HFFc6 (cell line): ENCODE measurements at regions not wholly inside any gene's neighbourhood (a gene's known extent, or its start where the extent isn't known, plus 50 kb on each side); places are given as distances from the start of the nearest gene placed in this dataset.

Experiments used
- DNase-seq: peaks from one replicate; pipeline ENCODE4 v3.0.0-alpha.2; 2018
- H3K27ac Mint-ChIP-seq: 2 replicates; pipeline ENCODE4 v1.8.0; 2020; ENCODE audit warnings: mild to moderate bottlenecking, mixed read lengths
- H3K27me3 Mint-ChIP-seq: 2 replicates; pipeline ENCODE4 v1.8.0; 2021; ENCODE audit warnings: mild to moderate bottlenecking, moderate library complexity, mixed read lengths; ENCODE audit not compliant: insufficient read depth
- H3K36me3 Mint-ChIP-seq: 2 replicates; pipeline ENCODE4 v1.8.0; 2021; ENCODE audit warnings: low read depth, mixed read lengths
- H3K4me1 Mint-ChIP-seq: 2 replicates; pipeline ENCODE4 v1.8.0; 2020; ENCODE audit warnings: low read depth, mixed read lengths
- H3K4me3 Mint-ChIP-seq: 2 replicates; pipeline ENCODE4 v1.8.0; 2020; ENCODE audit warnings: mild to moderate bottlenecking, moderate library complexity, mixed read lengths
- H3K9me3 Mint-ChIP-seq: 2 replicates; pipeline ENCODE4 v1.8.0; 2020; ENCODE audit warnings: mild to moderate bottlenecking, mixed read lengths
- TF ChIP-seq, protein P1 (sequence below): fragments of 200-600 bp; sonication (generic); IDR thresholded peaks from 2 replicates; pipeline ENCODE4 v1.5.0; 2021; ENCODE audit warnings: antibody characterized with exemption, mild to moderate bottlenecking

DNA sequence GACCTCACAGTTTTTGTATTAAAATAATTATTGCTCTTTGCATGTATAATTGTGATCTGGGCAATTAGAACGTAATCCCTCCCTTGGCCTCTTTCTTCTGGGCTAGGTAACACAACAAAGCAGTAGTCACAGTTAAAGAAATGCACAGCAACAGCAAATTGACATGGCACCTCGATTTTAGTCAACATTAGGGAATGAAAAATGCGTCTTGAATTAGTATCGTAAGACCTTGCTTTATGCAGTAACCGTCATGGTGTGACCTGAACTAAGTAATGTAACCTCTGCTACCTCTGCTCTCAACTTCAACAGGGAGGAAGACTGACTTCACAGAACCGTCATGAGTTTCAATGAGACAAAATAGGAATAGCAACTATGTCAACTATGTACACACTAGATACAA is 265.4 kb upstream of the MAF start:
- TF ChIP-seq, protein P1, sequence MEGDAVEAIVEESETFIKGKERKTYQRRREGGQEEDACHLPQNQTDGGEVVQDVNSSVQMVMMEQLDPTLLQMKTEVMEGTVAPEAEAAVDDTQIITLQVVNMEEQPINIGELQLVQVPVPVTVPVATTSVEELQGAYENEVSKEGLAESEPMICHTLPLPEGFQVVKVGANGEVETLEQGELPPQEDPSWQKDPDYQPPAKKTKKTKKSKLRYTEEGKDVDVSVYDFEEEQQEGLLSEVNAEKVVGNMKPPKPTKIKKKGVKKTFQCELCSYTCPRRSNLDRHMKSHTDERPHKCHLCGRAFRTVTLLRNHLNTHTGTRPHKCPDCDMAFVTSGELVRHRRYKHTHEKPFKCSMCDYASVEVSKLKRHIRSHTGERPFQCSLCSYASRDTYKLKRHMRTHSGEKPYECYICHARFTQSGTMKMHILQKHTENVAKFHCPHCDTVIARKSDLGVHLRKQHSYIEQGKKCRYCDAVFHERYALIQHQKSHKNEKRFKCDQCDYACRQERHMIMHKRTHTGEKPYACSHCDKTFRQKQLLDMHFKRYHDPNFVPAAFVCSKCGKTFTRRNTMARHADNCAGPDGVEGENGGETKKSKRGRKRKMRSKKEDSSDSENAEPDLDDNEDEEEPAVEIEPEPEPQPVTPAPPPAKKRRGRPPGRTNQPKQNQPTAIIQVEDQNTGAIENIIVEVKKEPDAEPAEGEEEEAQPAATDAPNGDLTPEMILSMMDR, result no peak
- DNase-seq, result no peak
- Mint-ChIP-seq H3K36me3 (peaks cover 5% of the 10 kb centered on the region; the same call in 1 of the 2 replicates), H3K4me1 (no peaks in the 10 kb centered on the region), H3K27me3 (no peaks in the 10 kb centered on the region), H3K4me3 (no peak overlapping the region), H3K9me3 (peaks cover 30% of the 10 kb centered on the region), H3K27ac (no peak overlapping the region)

DNA sequence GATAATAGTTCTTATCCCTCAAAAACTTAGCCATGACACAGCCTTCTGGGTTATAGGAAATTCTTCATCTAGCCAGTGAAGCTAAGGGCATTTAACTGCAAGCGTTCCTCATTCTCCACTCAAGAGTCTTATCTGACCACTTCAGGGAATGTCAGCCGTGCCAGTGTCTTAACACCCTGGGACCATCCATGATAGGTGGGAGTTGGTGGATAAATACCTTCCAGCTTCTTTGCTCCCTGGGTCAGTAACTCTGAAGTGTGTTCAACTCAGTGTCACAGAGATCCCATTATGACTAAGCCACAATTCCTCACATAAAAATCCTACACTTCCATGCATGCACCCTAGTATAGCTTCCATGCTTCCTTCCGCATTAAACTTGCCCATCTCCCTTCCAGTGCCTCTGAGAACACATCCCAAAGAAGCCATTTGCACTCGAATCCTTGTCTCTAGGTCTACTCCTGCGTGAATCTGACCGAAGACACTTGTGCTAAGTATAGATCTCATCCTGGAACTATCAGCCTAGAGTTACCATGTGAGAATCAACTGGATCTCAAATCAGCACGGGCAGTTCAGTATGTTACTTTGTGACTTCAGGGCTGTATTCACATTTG is 264.3 kb upstream of the MAF start:
- no peak for DNase-seq
- Mint-ChIP-seq H3K36me3 (no peaks in the 10 kb centered on the region), H3K4me1 (no peaks in the 10 kb centered on the region), H3K4me3 (no peak overlapping the region), H3K27me3 (no peaks in the 10 kb centered on the region), H3K27ac (no peak overlapping the region), H3K9me3 (peaks cover 23% of the 10 kb centered on the region)
- TF ChIP-seq, protein P1, result no peak

DNA sequence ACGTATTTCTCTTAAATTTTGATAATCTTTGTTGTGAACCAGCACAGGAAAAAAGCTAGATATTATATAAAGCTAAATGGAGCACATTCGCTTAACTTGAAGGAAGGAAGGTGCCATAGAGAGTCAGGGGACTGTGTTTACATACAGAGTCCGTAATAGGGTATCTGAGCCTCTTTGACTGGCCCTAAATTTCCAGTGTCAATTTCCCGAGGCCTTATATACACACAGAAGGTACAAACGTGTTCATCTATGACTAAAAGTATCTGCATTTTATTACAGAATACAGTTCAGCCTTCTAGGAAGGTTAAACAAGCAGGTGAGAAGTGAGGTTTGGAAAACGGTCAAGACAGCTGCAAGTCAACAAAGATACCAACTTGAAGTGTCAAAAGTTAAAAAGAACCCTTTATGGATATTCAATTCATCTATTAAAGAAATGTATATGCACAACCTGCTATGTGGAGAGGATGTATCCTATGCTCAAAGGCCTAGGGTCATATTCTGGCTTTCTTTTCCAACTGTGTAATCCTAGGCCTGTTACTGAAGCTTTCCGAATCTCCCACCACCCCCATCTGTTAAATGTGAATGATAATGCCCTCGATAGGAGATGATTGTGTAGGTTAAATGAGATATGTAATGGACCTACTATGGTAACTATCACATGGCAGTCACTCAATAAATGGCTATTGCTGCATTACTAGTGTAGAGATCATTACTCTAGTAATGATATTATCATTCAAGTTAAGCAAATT is 263.7 kb upstream of the MAF start:
- H3K9me3 Mint-ChIP-seq, result peaks cover 17% of the 10 kb centered on the region
- TF ChIP-seq, protein P1, result no peak
- H3K4me3 Mint-ChIP-seq, result no peak overlapping the region
- no peaks in the 10 kb centered on the region for H3K36me3 Mint-ChIP-seq
- no peaks in the 10 kb centered on the region for H3K4me1 Mint-ChIP-seq
- H3K27ac Mint-ChIP-seq, result no peak overlapping the region
- DNase-seq, result no peak
- no peaks in the 10 kb centered on the region for H3K27me3 Mint-ChIP-seq

GRCh38 chr16:79863128-79864031 is 262.8 kb upstream of the MAF start:
- Mint-ChIP-seq H3K27me3 (no peaks in the 10 kb centered on the region), H3K27ac (no peak overlapping the region)

DNA sequence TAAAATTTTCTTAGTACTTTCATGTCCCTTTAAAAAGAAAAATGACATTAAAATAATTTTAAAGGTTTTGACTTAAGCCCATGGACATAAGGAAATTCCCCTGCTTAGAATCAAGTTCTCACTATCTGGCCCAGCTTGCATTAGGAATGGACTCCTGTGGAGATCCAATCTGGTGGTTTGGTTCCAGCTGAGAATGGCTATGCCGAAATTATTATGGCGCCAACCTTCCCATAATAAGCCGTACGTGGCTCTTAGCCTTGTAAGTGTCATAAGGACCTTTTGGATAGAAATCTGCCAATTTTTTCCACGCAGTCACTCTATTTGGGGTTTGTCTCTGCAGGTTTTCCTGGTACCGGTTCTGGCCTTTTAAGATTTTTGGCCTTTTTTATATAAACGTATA is 262.1 kb upstream of the MAF start:
- no peaks in the 10 kb centered on the region for H3K27me3 Mint-ChIP-seq
- DNase-seq, result no peak
- H3K36me3 Mint-ChIP-seq, result no peaks in the 10 kb centered on the region
- H3K27ac Mint-ChIP-seq, result no peak overlapping the region
- no peaks in the 10 kb centered on the region for H3K4me1 Mint-ChIP-seq
- peaks cover 12% of the 10 kb centered on the region for H3K9me3 Mint-ChIP-seq
- H3K4me3 Mint-ChIP-seq, result no peak overlapping the region
- TF ChIP-seq, protein P1, result no peak

More at GRCh38 chr16:79863128-79864031, 262.8 kb upstream of the MAF start:
- DNase-seq, result no peak
- no peak overlapping the region for H3K4me3 Mint-ChIP-seq
- H3K4me1 Mint-ChIP-seq, result no peaks in the 10 kb centered on the region
- H3K36me3 Mint-ChIP-seq, result no peaks in the 10 kb centered on the region
- TF ChIP-seq, protein P1, result no peak
- H3K9me3 Mint-ChIP-seq, result peaks cover 12% of the 10 kb centered on the region
